GM23338 (cell line): ENCODE measurements at regions not wholly inside any gene's neighbourhood (a gene's known extent, or its start where the extent isn't known, plus 50 kb on each side); places are given as distances from the start of the nearest gene placed in this dataset.

Source experiments
- ATAC-seq: fragments of 200-7000 bp; cut with Tn5 transposase; 3 replicates; pipeline ENCODE4 v1.9.1; 2020
- DNase-seq: peaks from one replicate; pipeline ENCODE4 v3.0.0-alpha.2; 2015; ENCODE audit warnings: low spot score
- H2AFZ ChIP-seq: fragments of 200-600 bp; sonication (generic); 2 replicates; pipeline ENCODE4 v1.8.0; 2016; ENCODE audit warnings: antibody characterized with exemption, mild to moderate bottlenecking, moderate library complexity
- H3F3A ChIP-seq: fragments of 200-600 bp; sonication (generic); replicated peaks from 2 replicates; pipeline ENCODE4 v1.8.0; 2017; ENCODE audit warnings: antibody characterized with exemption, mixed run types, low read depth
- H3K27ac ChIP-seq: fragments of 200-600 bp; sonication (generic); 2 replicates; pipeline ENCODE4 v1.6.1; 2016; ENCODE audit warnings: low read depth
- H3K27me3 ChIP-seq: fragments of 200-600 bp; sonication (generic); 2 replicates; pipeline ENCODE4 v1.8.0; 2016; ENCODE audit warnings: mild to moderate bottlenecking, mixed run types, moderate library complexity; ENCODE audit not compliant: insufficient read depth
- H3K36me3 ChIP-seq: fragments of 200-600 bp; sonication (generic); 2 replicates; pipeline ENCODE4 v1.8.0; 2016; ENCODE audit warnings: mild to moderate bottlenecking; ENCODE audit not compliant: insufficient read depth
- H3K4me1 ChIP-seq: fragments of 200-600 bp; sonication (generic); 2 replicates; pipeline ENCODE4 v1.8.0; 2016; ENCODE audit warnings: mild to moderate bottlenecking, moderate library complexity; ENCODE audit not compliant: insufficient read depth
- H3K4me2 ChIP-seq: fragments of 200-600 bp; sonication (generic); 2 replicates; pipeline ENCODE4 v1.7.1; 2017; ENCODE audit warnings: mixed run types
- H3K4me3 ChIP-seq: fragments of 200-600 bp; sonication (generic); 2 replicates; pipeline ENCODE4 v1.6.1; 2016; ENCODE audit warnings: mixed run types
- H3K79me2 ChIP-seq: fragments of 200-600 bp; sonication (generic); replicated peaks from 2 replicates; pipeline ENCODE4 v1.8.0; 2017; ENCODE audit warnings: mild to moderate bottlenecking; ENCODE audit not compliant: insufficient read depth
- H3K9me2 ChIP-seq: fragments of 200-600 bp; sonication (generic); 2 replicates; pipeline ENCODE4 v1.8.0; 2017; ENCODE audit not compliant: insufficient read depth
- H4K20me1 ChIP-seq: fragments of 200-600 bp; sonication (generic); replicated peaks from 2 replicates; pipeline ENCODE4 v1.8.0; 2017; ENCODE audit warnings: mild to moderate bottlenecking; ENCODE audit not compliant: insufficient read depth
- H3K27ac Mint-ChIP-seq: 2 replicates; pipeline ENCODE4 v1.8.0; 2020; ENCODE audit warnings: inconsistent platforms, mild to moderate bottlenecking, moderate library complexity, mixed read lengths
- H3K27me3 Mint-ChIP-seq: 3 replicates; pipeline ENCODE4 v1.8.0; 2022; ENCODE audit warnings: low read depth, mild to moderate bottlenecking, moderate library complexity, mixed read lengths, inconsistent platforms; ENCODE audit not compliant: insufficient read depth, poor library complexity
- H3K36me3 Mint-ChIP-seq: 3 replicates; pipeline ENCODE4 v1.8.0; 2021; ENCODE audit warnings: low read depth, mild to moderate bottlenecking, inconsistent platforms, moderate library complexity, mixed read lengths
- H3K4me1 Mint-ChIP-seq: 3 replicates; pipeline ENCODE4 v1.8.0; 2020; ENCODE audit warnings: mild to moderate bottlenecking, inconsistent platforms, mixed read lengths
- H3K4me3 Mint-ChIP-seq: 3 replicates; pipeline ENCODE4 v1.8.0; 2021; ENCODE audit warnings: moderate library complexity, mild to moderate bottlenecking, inconsistent platforms, mixed read lengths
- H3K9me3 Mint-ChIP-seq: 3 replicates; pipeline ENCODE4 v1.8.0; 2020; ENCODE audit warnings: moderate library complexity, mild to moderate bottlenecking, inconsistent platforms, mixed read lengths
- CREB1 ChIP-seq: fragments of 250-450 bp; sonication (Bioruptor Pico); IDR thresholded peaks from 2 replicates; pipeline ENCODE4 v1.5.0; 2020; ENCODE audit warnings: low read depth, mild to moderate bottlenecking, moderate library complexity
- ETS1 ChIP-seq: IDR thresholded peaks from 2 replicates; pipeline ENCODE4 v1.6.1; 2016; ENCODE audit warnings: antibody characterized with exemption
- EZH2 ChIP-seq: fragments of 200-600 bp; sonication (generic); IDR thresholded peaks from one replicate; pipeline ENCODE4 v1.8.0; 2017; ENCODE audit warnings: antibody characterized with exemption, mild to moderate bottlenecking, low read depth; ENCODE audit not compliant: unreplicated experiment
- EZH2phosphoT487 ChIP-seq: fragments of 200-600 bp; sonication (generic); IDR thresholded peaks from one replicate; pipeline ENCODE4 v1.8.1; 2018; ENCODE audit warnings: antibody characterized with exemption; ENCODE audit not compliant: unreplicated experiment
- JUNB ChIP-seq: IDR thresholded peaks from one replicate; pipeline ENCODE4 v1.6.1; 2016; ENCODE audit warnings: antibody characterized with exemption; ENCODE audit not compliant: unreplicated experiment
- NANOG ChIP-seq: IDR thresholded peaks from 2 replicates; pipeline ENCODE4 v1.6.1; 2016; ENCODE audit warnings: antibody characterized with exemption, borderline replicate concordance
- POLR2AphosphoS5 ChIP-seq: IDR thresholded peaks from 2 replicates; pipeline ENCODE4 v1.6.1; 2016; ENCODE audit warnings: antibody characterized with exemption, low read depth
- REST ChIP-seq: IDR thresholded peaks from one replicate; pipeline ENCODE4 v1.6.1; 2018; ENCODE audit warnings: antibody characterized with exemption; ENCODE audit not compliant: unreplicated experiment
- STAT1 ChIP-seq: IDR thresholded peaks from one replicate; pipeline ENCODE4 v1.6.1; 2016; ENCODE audit warnings: antibody characterized with exemption; ENCODE audit not compliant: unreplicated experiment
- ZNF114 ChIP-seq: fragments of 250-450 bp; sonication (Bioruptor Pico); IDR thresholded peaks from 2 replicates; pipeline ENCODE4 v1.5.0; 2020; ENCODE audit warnings: mild to moderate bottlenecking, moderate library complexity
- ZNF331 ChIP-seq: fragments of 250-450 bp; sonication (Bioruptor Pico); IDR thresholded peaks from 2 replicates; pipeline ENCODE4 v1.5.0; 2020; ENCODE audit warnings: low read depth, mild to moderate bottlenecking, moderate library complexity
- TF ChIP-seq, protein P1 (sequence below): fragments of 250-450 bp; sonication (Bioruptor Pico); IDR thresholded peaks from 2 replicates; pipeline ENCODE4 v1.5.0; 2020; ENCODE audit warnings: mild to moderate bottlenecking, moderate library complexity

DNA sequence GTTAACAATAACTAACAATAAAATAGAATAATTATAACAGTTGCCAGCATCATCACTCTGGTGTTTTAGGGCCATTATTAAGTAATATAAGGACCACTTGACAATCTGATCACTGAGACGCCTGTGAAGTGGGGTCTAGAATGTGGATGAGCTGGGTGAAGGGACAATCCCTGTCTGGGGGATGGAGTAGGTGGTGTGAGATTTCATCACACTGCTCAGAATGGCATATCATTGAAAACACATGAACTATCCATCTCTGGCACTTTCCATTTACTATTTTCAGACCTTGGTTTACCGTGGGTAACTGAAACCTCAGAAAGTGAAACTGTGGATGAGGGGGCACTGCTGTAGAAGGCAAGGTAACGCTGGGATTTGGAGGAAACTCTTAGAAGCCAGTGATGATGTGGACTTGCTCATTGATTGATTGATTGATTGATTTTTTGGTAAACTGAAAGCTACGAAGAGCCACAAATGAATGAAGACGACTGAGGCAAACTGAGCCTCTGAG lies 204.4 kb upstream of the TWIST2 start (continued):
- no peak for TF ChIP-seq STAT1

GRCh38 chr2:238644095-238645081 lies 203.5 kb upstream of the TWIST2 start:
- Histone ChIP-seq H3F3A (no peaks in the 10 kb centered on the region), H3K4me3 (no peak overlapping the region), H3K79me2 (no peaks in the 10 kb centered on the region), H3K27ac (no peak overlapping the region), H2AFZ (no peak overlapping the region), H3K4me2 (no peak overlapping the region), H3K9me2 (no peaks in the 10 kb centered on the region), H3K4me1 (no peaks in the 10 kb centered on the region), H3K27me3 (no peaks in the 10 kb centered on the region), H3K36me3 (no peaks in the 10 kb centered on the region), H4K20me1 (no peaks in the 10 kb centered on the region)
- DNase-seq = no peak
- no peak overlapping the region for H3K4me3 Mint-ChIP-seq
- H3K9me3 Mint-ChIP-seq = no peaks in the 10 kb centered on the region
- H3K36me3 Mint-ChIP-seq = no peaks in the 10 kb centered on the region
- no peak overlapping the region for H3K27ac Mint-ChIP-seq
- H3K27me3 Mint-ChIP-seq = peaks cover 4% of the 10 kb centered on the region
- H3K4me1 Mint-ChIP-seq = no peaks in the 10 kb centered on the region
- no peak for ATAC-seq
- TF ChIP-seq STAT1 (no peak), CREB1 (CRISPR knock-in tag) (no peak), ZNF331 (CRISPR knock-in tag) (no peak), NANOG (no peak), ZNF114 (CRISPR knock-in tag) (no peak), JUNB (no peak), EZH2 (no peak), ETS1 (no peak), EZH2phosphoT487 (no peak), POLR2AphosphoS5 (no peak), REST (no peak)
- TF ChIP-seq, protein P1, sequence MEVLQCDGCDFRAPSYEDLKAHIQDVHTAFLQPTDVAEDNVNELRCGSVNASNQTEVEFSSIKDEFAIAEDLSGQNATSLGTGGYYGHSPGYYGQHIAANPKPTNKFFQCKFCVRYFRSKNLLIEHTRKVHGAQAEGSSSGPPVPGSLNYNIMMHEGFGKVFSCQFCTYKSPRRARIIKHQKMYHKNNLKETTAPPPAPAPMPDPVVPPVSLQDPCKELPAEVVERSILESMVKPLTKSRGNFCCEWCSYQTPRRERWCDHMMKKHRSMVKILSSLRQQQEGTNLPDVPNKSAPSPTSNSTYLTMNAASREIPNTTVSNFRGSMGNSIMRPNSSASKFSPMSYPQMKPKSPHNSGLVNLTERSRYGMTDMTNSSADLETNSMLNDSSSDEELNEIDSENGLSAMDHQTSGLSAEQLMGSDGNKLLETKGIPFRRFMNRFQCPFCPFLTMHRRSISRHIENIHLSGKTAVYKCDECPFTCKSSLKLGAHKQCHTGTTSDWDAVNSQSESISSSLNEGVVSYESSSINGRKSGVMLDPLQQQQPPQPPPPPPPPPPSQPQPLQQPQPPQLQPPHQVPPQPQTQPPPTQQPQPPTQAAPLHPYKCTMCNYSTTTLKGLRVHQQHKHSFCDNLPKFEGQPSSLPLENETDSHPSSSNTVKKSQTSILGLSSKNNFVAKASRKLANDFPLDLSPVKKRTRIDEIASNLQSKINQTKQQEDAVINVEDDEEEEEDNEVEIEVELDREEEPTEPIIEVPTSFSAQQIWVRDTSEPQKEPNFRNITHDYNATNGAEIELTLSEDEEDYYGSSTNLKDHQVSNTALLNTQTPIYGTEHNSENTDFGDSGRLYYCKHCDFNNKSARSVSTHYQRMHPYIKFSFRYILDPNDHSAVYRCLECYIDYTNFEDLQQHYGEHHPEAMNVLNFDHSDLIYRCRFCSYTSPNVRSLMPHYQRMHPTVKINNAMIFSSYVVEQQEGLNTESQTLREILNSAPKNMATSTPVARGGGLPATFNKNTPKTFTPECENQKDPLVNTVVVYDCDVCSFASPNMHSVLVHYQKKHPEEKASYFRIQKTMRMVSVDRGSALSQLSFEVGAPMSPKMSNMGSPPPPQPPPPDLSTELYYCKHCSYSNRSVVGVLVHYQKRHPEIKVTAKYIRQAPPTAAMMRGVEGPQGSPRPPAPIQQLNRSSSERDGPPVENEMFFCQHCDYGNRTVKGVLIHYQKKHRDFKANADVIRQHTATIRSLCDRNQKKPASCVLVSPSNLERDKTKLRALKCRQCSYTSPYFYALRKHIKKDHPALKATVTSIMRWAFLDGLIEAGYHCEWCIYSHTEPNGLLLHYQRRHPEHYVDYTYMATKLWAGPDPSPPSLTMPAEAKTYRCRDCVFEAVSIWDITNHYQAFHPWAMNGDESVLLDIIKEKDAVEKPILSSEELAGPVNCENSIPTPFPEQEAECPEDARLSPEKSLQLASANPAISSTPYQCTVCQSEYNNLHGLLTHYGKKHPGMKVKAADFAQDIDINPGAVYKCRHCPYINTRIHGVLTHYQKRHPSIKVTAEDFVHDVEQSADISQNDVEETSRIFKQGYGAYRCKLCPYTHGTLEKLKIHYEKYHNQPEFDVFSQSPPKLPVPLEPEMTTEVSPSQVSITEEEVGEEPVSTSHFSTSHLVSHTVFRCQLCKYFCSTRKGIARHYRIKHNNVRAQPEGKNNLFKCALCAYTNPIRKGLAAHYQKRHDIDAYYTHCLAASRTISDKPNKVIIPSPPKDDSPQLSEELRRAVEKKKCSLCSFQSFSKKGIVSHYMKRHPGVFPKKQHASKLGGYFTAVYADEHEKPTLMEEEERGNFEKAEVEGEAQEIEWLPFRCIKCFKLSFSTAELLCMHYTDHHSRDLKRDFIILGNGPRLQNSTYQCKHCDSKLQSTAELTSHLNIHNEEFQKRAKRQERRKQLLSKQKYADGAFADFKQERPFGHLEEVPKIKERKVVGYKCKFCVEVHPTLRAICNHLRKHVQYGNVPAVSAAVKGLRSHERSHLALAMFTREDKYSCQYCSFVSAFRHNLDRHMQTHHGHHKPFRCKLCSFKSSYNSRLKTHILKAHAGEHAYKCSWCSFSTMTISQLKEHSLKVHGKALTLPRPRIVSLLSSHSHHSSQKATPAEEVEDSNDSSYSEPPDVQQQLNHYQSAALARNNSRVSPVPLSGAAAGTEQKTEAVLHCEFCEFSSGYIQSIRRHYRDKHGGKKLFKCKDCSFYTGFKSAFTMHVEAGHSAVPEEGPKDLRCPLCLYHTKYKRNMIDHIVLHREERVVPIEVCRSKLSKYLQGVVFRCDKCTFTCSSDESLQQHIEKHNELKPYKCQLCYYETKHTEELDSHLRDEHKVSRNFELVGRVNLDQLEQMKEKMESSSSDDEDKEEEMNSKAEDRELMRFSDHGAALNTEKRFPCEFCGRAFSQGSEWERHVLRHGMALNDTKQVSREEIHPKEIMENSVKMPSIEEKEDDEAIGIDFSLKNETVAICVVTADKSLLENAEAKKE (CRISPR knock-in tag) = no peak
